ENCODE measurements at regions not wholly inside any gene's neighbourhood (a gene's known extent, or its start where the extent isn't known, plus 50 kb on each side); places are given as distances from the start of the nearest gene placed in this dataset.

GRCh38 chr10:20627946-20628507 lies 269.1 kb downstream of the NEBL start:
- no peak overlapping the region for H3K27ac ChIP-seq
- no peak for TF ChIP-seq CTCF (IDR thresholded peaks at IDR 0.05)
- no peak for TF ChIP-seq ZFX (IDR thresholded peaks at IDR 0.05; ENCODE audit: borderline replicate concordance)

GRCh38 chr10:20627087-20627486 lies 270.0 kb downstream of the NEBL start:
- TF ChIP-seq ZFX (IDR thresholded peaks at IDR 0.05; ENCODE audit: borderline replicate concordance), result no peak
- no peak overlapping the region for H3K27ac ChIP-seq

- no peak for TF ChIP-seq CTCF (IDR thresholded peaks at IDR 0.05)
- TF ChIP-seq ZFX (IDR thresholded peaks at IDR 0.05; ENCODE audit: borderline replicate concordance), result no peak
- H3K27ac ChIP-seq, result no peak overlapping the region
Observed at GRCh38 chr10:20625868-20626267, 271.2 kb downstream of the NEBL start.

GRCh38 chr10:20624642-20625041 lies 272.5 kb downstream of the NEBL start:
- no peak overlapping the region for H3K27ac ChIP-seq
- TF ChIP-seq CTCF (IDR thresholded peaks at IDR 0.05) (no peak), ZFX (IDR thresholded peaks at IDR 0.05; ENCODE audit: borderline replicate concordance) (no peak)

GRCh38 chr10:20623546-20623945 lies 273.6 kb downstream of the NEBL start:
- H3K27ac ChIP-seq, result peak overlapping the region; percentile 50
- TF ChIP-seq ZFX (IDR thresholded peaks at IDR 0.05; ENCODE audit: borderline replicate concordance) (no peak), CTCF (IDR thresholded peaks at IDR 0.05) (no peak)

GRCh38 chr10:20622531-20623211 lies 274.4 kb downstream of the NEBL start:
- TF ChIP-seq ZFX (IDR thresholded peaks at IDR 0.05; ENCODE audit: borderline replicate concordance) (no peak), CTCF (IDR thresholded peaks at IDR 0.05) (no peak)
- peak overlapping the region; percentile 50 for H3K27ac ChIP-seq

- no peak overlapping the region for H3K27ac ChIP-seq
- no peak for TF ChIP-seq CTCF (IDR thresholded peaks at IDR 0.05)
- TF ChIP-seq ZFX (IDR thresholded peaks at IDR 0.05; ENCODE audit: borderline replicate concordance), result no peak
Observed at GRCh38 chr10:20620981-20621380, 276.1 kb downstream of the NEBL start.
